CD4-positive, alpha-beta T cell (primary cell): ENCODE measurements at regions not wholly inside any gene's neighbourhood (a gene's known extent, or its start where the extent isn't known, plus 50 kb on each side); places are given as distances from the start of the nearest gene placed in this dataset.

Source experiments
- ATAC-seq: fragments of 200-7000 bp; cut with Tn5 transposase; one replicate; pipeline ENCODE4 v1.10.0; 2022; ENCODE audit warnings: mild to moderate bottlenecking; ENCODE audit not compliant: poor library complexity
- CTCF ChIA-PET: fragments of 350-600 bp; sonication (Branson Sonifier 250); formaldehyde crosslinking; loops from one replicate; lab custom pipeline; 2021; ENCODE audit warnings: antibody characterized with exemption, inconsistent platforms; lab: Charles Lee
- POLR2A ChIA-PET: fragments of 350-600 bp; sonication (Branson Sonifier 250); formaldehyde crosslinking; loops from one replicate; lab custom pipeline; 2021; ENCODE audit warnings: antibody characterized with exemption, inconsistent platforms; lab: Charles Lee
- DNase-seq, 14 experiments: peaks; one replicate each; pipeline ENCODE4 v3.0.0-alpha.2; 2013 to 2020; ENCODE audit warnings: mixed read lengths in 2 of 14
- H3K27ac ChIP-seq, 2 donors: one replicate each; pipeline versions ENCODE4 v1.5.1 to v1.7.0; 2013; ENCODE audit warnings: low read length in 2 of 2, low read depth in 1 of 2, mild to moderate bottlenecking in 1 of 2
- H3K27me3 ChIP-seq, 2 experiments: 1 replicate in 1 of 2; 2 replicates in 1 of 2; pipeline versions ENCODE4 v1.6.1 to v1.7.0; 2013; ENCODE audit warnings: low read length in 2 of 2, control low read depth in 1 of 2, mild to moderate bottlenecking in 1 of 2, moderate library complexity in 1 of 2; ENCODE audit not compliant: insufficient read depth in 2 of 2, control insufficient read depth in 1 of 2
- H3K36me3 ChIP-seq: one replicate; pipeline ENCODE4 v1.6.1; 2013; ENCODE audit warnings: low read length, control low read depth; ENCODE audit not compliant: insufficient read depth
- H3K4me1 ChIP-seq: one replicate; pipeline ENCODE4 v1.6.1; 2013; ENCODE audit warnings: low read length, control low read depth; ENCODE audit not compliant: insufficient read depth
- H3K4me3 ChIP-seq: one replicate; pipeline ENCODE4 v1.5.1; 2013; ENCODE audit warnings: mild to moderate bottlenecking, low read length, moderate library complexity
- H3K9me3 ChIP-seq, 2 experiments: 1 replicate in 1 of 2; 2 replicates in 1 of 2; pipeline versions ENCODE4 v1.6.1 to v1.7.0; 2013; ENCODE audit warnings: low read length in 2 of 2, mild to moderate bottlenecking in 2 of 2, control low read depth in 1 of 2, moderate library complexity in 1 of 2; ENCODE audit not compliant: control insufficient read depth in 1 of 2, insufficient read depth in 1 of 2
- H3K27ac Mint-ChIP-seq: one replicate; pipeline ENCODE4 v1.8.0; 2020; ENCODE audit warnings: mixed read lengths
- H3K27me3 Mint-ChIP-seq: one replicate; pipeline ENCODE4 v1.8.0; 2021; ENCODE audit warnings: mixed read lengths
- H3K36me3 Mint-ChIP-seq: one replicate; pipeline ENCODE4 v1.8.0; 2021; ENCODE audit warnings: low read depth, mixed read lengths
- H3K4me1 Mint-ChIP-seq: one replicate; pipeline ENCODE4 v1.8.0; 2021; ENCODE audit warnings: low read depth, mixed read lengths
- H3K4me3 Mint-ChIP-seq: one replicate; pipeline ENCODE4 v1.8.0; 2020; ENCODE audit warnings: mild to moderate bottlenecking, mixed read lengths
- H3K9me3 Mint-ChIP-seq: one replicate; pipeline ENCODE4 v1.8.0; 2020; ENCODE audit warnings: mixed read lengths
- intact Hi-C, 2 experiments: fragments of 100-400 bp; cut with DNase I in 1 of 2; cut with micrococcal nuclease in 1 of 2; formaldehyde crosslinking; loops; one replicate each; pipeline versions ENCODE4 v1.15.1 to v1.9.0; 2023 to 2025; cut with DNase I, micrococcal nuclease
- TF ChIP-seq, protein P1 (sequence below): fragments of 200-600 bp; IDR thresholded peaks from one replicate; pipeline ENCODE4 v1.8.0; 2022; ENCODE audit warnings: antibody characterized with exemption, mild to moderate bottlenecking

DNA sequence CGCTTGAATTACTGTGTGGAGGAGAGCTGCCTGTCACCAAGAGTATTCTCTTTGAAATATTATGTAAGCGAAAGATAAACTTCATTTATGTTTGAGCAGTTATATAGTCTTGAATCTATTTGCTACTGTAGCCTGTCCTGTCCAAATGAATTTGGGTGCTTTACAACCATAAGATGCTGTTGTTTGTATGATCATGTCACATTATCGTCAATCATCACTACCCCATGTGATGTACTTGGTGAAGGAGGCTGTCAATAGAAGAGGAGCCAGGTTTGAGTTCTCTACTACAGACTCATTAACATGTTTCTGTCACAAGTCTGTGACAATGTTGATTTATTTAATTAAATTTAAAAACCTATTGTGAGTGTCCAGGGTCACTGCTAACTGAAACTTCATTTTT, 403.3 kb upstream of the MEF2C start:
- H3K9me3 ChIP-seq = no peaks in the 10 kb centered on the region
- intact Hi-C loops = no loop called here
- Mint-ChIP-seq H3K36me3 (no peaks in the 10 kb centered on the region), H3K4me1 (no peaks in the 10 kb centered on the region), H3K27ac (no peak overlapping the region), H3K4me3 (no peak overlapping the region), H3K9me3 (no peaks in the 10 kb centered on the region), H3K27me3 (no peaks in the 10 kb centered on the region)
- TF ChIP-seq, protein P1, sequence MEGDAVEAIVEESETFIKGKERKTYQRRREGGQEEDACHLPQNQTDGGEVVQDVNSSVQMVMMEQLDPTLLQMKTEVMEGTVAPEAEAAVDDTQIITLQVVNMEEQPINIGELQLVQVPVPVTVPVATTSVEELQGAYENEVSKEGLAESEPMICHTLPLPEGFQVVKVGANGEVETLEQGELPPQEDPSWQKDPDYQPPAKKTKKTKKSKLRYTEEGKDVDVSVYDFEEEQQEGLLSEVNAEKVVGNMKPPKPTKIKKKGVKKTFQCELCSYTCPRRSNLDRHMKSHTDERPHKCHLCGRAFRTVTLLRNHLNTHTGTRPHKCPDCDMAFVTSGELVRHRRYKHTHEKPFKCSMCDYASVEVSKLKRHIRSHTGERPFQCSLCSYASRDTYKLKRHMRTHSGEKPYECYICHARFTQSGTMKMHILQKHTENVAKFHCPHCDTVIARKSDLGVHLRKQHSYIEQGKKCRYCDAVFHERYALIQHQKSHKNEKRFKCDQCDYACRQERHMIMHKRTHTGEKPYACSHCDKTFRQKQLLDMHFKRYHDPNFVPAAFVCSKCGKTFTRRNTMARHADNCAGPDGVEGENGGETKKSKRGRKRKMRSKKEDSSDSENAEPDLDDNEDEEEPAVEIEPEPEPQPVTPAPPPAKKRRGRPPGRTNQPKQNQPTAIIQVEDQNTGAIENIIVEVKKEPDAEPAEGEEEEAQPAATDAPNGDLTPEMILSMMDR = no peak
- no peaks in the 10 kb centered on the region for H3K27me3 ChIP-seq
- H3K4me3 ChIP-seq = no peak overlapping the region
- DNase-seq (no peak), ATAC-seq (no peak)
- POLR2A ChIA-PET = no interaction called here
- CTCF ChIA-PET = no interaction called here
- H3K4me1 ChIP-seq = no peaks in the 10 kb centered on the region
- no peak overlapping the region for H3K27ac ChIP-seq
- H3K36me3 ChIP-seq = no peaks in the 10 kb centered on the region

DNA sequence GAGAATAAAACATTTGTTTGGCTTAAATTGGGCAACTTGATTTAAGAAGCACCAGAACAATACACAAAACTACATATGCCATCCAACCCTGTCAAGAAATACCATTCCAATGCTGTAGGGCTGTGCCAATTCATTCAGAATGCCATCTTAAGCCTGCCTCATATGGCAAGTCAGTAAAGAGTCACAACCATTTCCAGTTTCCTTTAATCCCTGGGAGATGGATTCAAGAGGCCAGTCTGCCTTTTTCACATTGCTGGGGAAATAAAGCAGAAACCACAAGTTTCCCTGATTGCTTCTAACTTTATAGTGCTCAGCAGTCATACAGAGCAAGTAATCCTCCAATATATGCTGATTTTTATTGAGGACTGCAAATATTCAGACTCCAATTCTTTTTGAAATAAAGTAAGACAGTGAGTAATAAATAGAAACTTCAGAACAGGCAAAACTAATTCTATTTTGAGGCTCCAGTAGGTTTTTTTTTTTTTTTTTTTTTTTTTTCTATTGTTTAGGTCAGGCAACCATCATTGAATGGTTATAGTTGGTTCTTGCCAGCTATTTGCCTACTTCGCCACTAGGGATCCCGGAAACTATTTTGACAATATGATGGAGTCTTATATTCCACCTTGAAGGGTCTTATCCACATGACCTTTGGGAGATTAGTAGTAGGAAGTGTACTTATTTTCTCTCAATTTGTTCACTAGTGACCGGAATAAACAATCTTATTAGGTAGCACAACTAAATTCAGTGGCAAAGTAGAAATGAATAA, 400.9 kb upstream of the MEF2C start:
- no peaks in the 10 kb centered on the region for H3K4me1 ChIP-seq
- no peaks in the 10 kb centered on the region for H3K36me3 Mint-ChIP-seq
- no peak overlapping the region for H3K27ac Mint-ChIP-seq
- no peak for DNase-seq
- intact Hi-C loops = no loop called here
- ATAC-seq = no peak
- no peaks in the 10 kb centered on the region for H3K27me3 Mint-ChIP-seq
- no peaks in the 10 kb centered on the region for H3K4me1 Mint-ChIP-seq
- CTCF ChIA-PET = no interaction called here
- POLR2A ChIA-PET = no interaction called here
- H3K36me3 ChIP-seq = no peaks in the 10 kb centered on the region
- H3K9me3 ChIP-seq = no peaks in the 10 kb centered on the region
- no peak overlapping the region for H3K4me3 Mint-ChIP-seq
- no peak overlapping the region for H3K4me3 ChIP-seq
- no peak overlapping the region for H3K27ac ChIP-seq
- TF ChIP-seq, protein P1 = no peak
- no peaks in the 10 kb centered on the region for H3K27me3 ChIP-seq
- H3K9me3 Mint-ChIP-seq = no peaks in the 10 kb centered on the region

DNA sequence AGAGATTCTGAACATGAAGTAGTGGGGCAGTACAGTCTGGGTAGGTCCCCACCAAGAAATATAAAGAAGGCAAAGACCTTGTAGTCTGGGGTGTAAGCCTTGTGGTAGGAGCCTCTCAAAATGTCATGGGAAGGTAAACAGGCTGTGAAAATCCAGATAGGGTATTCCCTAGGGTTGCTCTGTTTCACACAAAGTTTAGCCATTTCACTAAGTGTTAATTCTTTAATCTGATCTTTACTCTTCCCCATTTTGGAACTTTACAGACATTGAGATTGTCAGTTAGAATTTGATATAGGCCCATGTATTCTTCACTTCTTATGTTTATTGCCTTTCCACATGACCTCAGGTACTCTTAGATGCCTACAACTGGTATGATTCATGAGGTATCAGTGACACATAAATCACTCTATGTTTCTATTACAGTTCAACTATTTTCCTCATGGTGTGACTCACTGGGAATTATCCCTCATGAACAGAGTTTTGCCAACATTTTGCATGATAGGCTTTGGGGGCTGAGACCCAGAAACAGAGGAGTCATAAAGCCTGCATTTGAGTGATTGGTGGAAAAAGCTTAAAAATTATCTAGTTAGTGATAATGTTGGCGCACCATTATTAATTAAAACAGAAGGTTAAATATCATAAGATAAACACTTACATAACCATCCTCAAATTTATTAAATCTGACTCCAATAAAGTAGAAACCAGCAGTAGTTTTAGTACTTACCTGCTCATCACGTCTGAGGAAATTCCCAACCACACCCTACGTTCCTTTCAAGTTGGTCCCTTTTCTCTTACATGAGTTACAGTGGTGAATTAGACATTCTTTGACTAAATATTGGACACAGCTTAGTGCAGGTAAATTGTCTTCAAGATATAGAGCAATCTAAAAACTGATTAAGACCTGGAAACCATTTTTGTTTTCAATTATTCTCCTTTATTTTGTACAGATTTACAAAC, 399.8 kb upstream of the MEF2C start:
- Mint-ChIP-seq H3K27me3 (no peaks in the 10 kb centered on the region), H3K9me3 (no peaks in the 10 kb centered on the region), H3K4me3 (no peak overlapping the region), H3K27ac (no peak overlapping the region), H3K4me1 (no peaks in the 10 kb centered on the region), H3K36me3 (no peaks in the 10 kb centered on the region)
- Histone ChIP-seq H3K36me3 (no peaks in the 10 kb centered on the region), H3K4me1 (no peaks in the 10 kb centered on the region), H3K27ac (no peak overlapping the region), H3K27me3 (no peaks in the 10 kb centered on the region), H3K9me3 (no peaks in the 10 kb centered on the region), H3K4me3 (no peak overlapping the region)
- intact Hi-C loops = no loop called here
- ChIA-PET POLR2A (no interaction called here), CTCF (no interaction called here)
- DNase-seq (peak in 1 of 14 experiments; percentile 17), ATAC-seq (no peak)
- TF ChIP-seq, protein P1 = no peak
